Hepatocyte (in vitro differentiated cells): ENCODE measurements at regions not wholly inside any gene's neighbourhood (a gene's known extent, or its start where the extent isn't known, plus 50 kb on each side); places are given as distances from the start of the nearest gene placed in this dataset.
A peak's percentile ranks its signal among the peaks of the same experiment; 100 is the strongest.

Experiments
- DNase-seq: peaks from one replicate; pipeline ENCODE4 v3.0.0-alpha.2; 2016; ENCODE audit warnings: low spot score
- H2AFZ ChIP-seq: fragments of 200-600 bp; sonication (generic); 2 replicates; pipeline ENCODE4 v1.6.0; 2016; ENCODE audit warnings: antibody characterized with exemption, mild to moderate bottlenecking
- H3K27ac ChIP-seq: fragments of 200-600 bp; sonication (generic); 2 replicates; pipeline ENCODE4 v1.5.1; 2016; ENCODE audit warnings: mild to moderate bottlenecking
- H3K27me3 ChIP-seq: fragments of 200-600 bp; sonication (generic); 2 replicates; pipeline ENCODE4 v1.6.1; 2016
- H3K36me3 ChIP-seq: fragments of 200-600 bp; sonication (generic); replicated peaks from 2 replicates; pipeline ENCODE4 v1.5.1; 2016; ENCODE audit warnings: low read depth; ENCODE audit not compliant: insufficient read depth
- H3K4me1 ChIP-seq: fragments of 200-600 bp; sonication (generic); 2 replicates; pipeline ENCODE4 v1.5.1; 2016; ENCODE audit warnings: mild to moderate bottlenecking, moderate library complexity; ENCODE audit not compliant: insufficient read depth
- H3K4me2 ChIP-seq: fragments of 200-600 bp; sonication (generic); 2 replicates; pipeline ENCODE4 v1.6.0; 2016
- H3K4me3 ChIP-seq: fragments of 200-600 bp; sonication (generic); 2 replicates; pipeline ENCODE4 v1.5.1; 2016; ENCODE audit warnings: mild to moderate bottlenecking
- H3K79me2 ChIP-seq: fragments of 200-600 bp; sonication (generic); 2 replicates; pipeline ENCODE4 v1.6.0; 2017; ENCODE audit warnings: mild to moderate bottlenecking
- H3K9me2 ChIP-seq: fragments of 200-600 bp; sonication (generic); replicated peaks from 2 replicates; pipeline ENCODE4 v1.6.0; 2017; ENCODE audit warnings: mild to moderate bottlenecking; ENCODE audit not compliant: insufficient read depth
- H3K9me3 ChIP-seq: fragments of 200-600 bp; sonication (generic); 2 replicates; pipeline ENCODE4 v1.5.1; 2016; ENCODE audit warnings: low read depth, mild to moderate bottlenecking
- H4K20me1 ChIP-seq: fragments of 200-600 bp; sonication (generic); 2 replicates; pipeline ENCODE4 v1.6.0; 2016; ENCODE audit warnings: mild to moderate bottlenecking; ENCODE audit not compliant: insufficient read depth, poor library complexity, severe bottlenecking
- CTCF ChIP-seq: fragments of 200-600 bp; sonication (generic); IDR thresholded peaks from 2 replicates; pipeline ENCODE4 v1.5.1; 2016; ENCODE audit warnings: antibody characterized with exemption, mild to moderate bottlenecking; ENCODE audit not compliant: poor library complexity
- EZH2 ChIP-seq: fragments of 200-600 bp; sonication (generic); IDR thresholded peaks from 2 replicates; pipeline ENCODE4 v1.6.1; 2016; ENCODE audit warnings: antibody characterized with exemption, mild to moderate bottlenecking, borderline replicate concordance
- EZH2phosphoT487 ChIP-seq: fragments of 200-600 bp; sonication (generic); IDR thresholded peaks from one replicate; pipeline ENCODE4 v1.6.1; 2018; ENCODE audit warnings: antibody characterized with exemption, mild to moderate bottlenecking, low read depth, moderate library complexity; ENCODE audit not compliant: unreplicated experiment, severe bottlenecking
- WGBS: methylation state at CpG from one replicate; pipeline ENCODE4 v1.1.6; 2016; ENCODE audit warnings: low lambda C conversion rate; ENCODE audit errors: missing lambda C conversion rate; 5-methylcytosine and 5-hydroxymethylcytosine counted together

GRCh38 chr9:2298217-2298616 is 283.1 kb downstream of the SMARCA2 start:
- no peaks in the 10 kb centered on the region for H3K4me1 ChIP-seq

GRCh38 chr9:2299156-2299842 is 284.2 kb downstream of the SMARCA2 start:
- Histone ChIP-seq H2AFZ (no peak overlapping the region), H3K79me2 (no peaks in the 10 kb centered on the region), H3K27me3 (no peaks in the 10 kb centered on the region), H4K20me1 (no peaks in the 10 kb centered on the region), H3K4me1 (no peaks in the 10 kb centered on the region), H3K36me3 (no peaks in the 10 kb centered on the region), H3K4me2 (no peak overlapping the region), H3K27ac (peak overlapping the region; percentile 62), H3K9me2 (no peaks in the 10 kb centered on the region), H3K4me3 (no peak overlapping the region), H3K9me3 (no peaks in the 10 kb centered on the region)
- WGBS: 62% methylated on average over 5 of the region's 5 CpGs
- DNase-seq: peak; percentile 66
- TF ChIP-seq EZH2: no peak
- no peak for TF ChIP-seq EZH2phosphoT487
- TF ChIP-seq CTCF: no peak

More at GRCh38 chr9:2298217-2298616, 283.1 kb downstream of the SMARCA2 start:
- H3K9me2 ChIP-seq: no peaks in the 10 kb centered on the region
- no peaks in the 10 kb centered on the region for H3K27me3 ChIP-seq
- DNase-seq: no peak
- WGBS: 90% methylated on average over 1 of the region's 1 CpG
- no peak overlapping the region for H3K4me2 ChIP-seq
- H4K20me1 ChIP-seq: no peaks in the 10 kb centered on the region
- H3K79me2 ChIP-seq: no peaks in the 10 kb centered on the region
- H2AFZ ChIP-seq: no peak overlapping the region
- H3K36me3 ChIP-seq: no peaks in the 10 kb centered on the region
- TF ChIP-seq EZH2: no peak
- no peaks in the 10 kb centered on the region for H3K9me3 ChIP-seq
- no peak overlapping the region for H3K4me3 ChIP-seq
- H3K27ac ChIP-seq: peak overlapping the region; percentile 52

GRCh38 chr9:2299843-2300205 is 284.7 kb downstream of the SMARCA2 start:
- Histone ChIP-seq H3K9me3 (no peaks in the 10 kb centered on the region), H3K27me3 (no peaks in the 10 kb centered on the region), H3K9me2 (no peaks in the 10 kb centered on the region), H2AFZ (no peak overlapping the region), H3K36me3 (no peaks in the 10 kb centered on the region), H3K4me3 (no peak overlapping the region), H3K79me2 (no peaks in the 10 kb centered on the region), H4K20me1 (no peaks in the 10 kb centered on the region), H3K4me2 (no peak overlapping the region), H3K27ac (peak overlapping the region; percentile 62), H3K4me1 (no peaks in the 10 kb centered on the region)
- TF ChIP-seq CTCF (no peak), EZH2 (no peak), EZH2phosphoT487 (no peak)
- 97% methylated on average over 4 of the region's 4 CpGs for WGBS
- DNase-seq: no peak

- Histone ChIP-seq H3K4me2 (no peak overlapping the region), H3K9me3 (no peaks in the 10 kb centered on the region), H3K27ac (no peak overlapping the region), H3K36me3 (no peaks in the 10 kb centered on the region), H3K4me1 (no peaks in the 10 kb centered on the region), H2AFZ (no peak overlapping the region), H3K4me3 (no peak overlapping the region), H3K27me3 (no peaks in the 10 kb centered on the region), H3K79me2 (no peaks in the 10 kb centered on the region), H3K9me2 (no peaks in the 10 kb centered on the region), H4K20me1 (no peaks in the 10 kb centered on the region)
- DNase-seq: no peak
- TF ChIP-seq CTCF (no peak), EZH2 (no peak), EZH2phosphoT487 (no peak)
Measured at GRCh38 chr9:2300325-2300724, 285.2 kb downstream of the SMARCA2 start.
